ENCODE measurements at regions not wholly inside any gene's neighbourhood (a gene's known extent, or its start where the extent isn't known, plus 50 kb on each side); places are given as distances from the start of the nearest gene placed in this dataset.

GRCh38 chr5:124544366-124545055 is 201.9 kb downstream of the ZNF608 start (continued):
- TF ChIP-seq SIX5 (IDR thresholded peaks at IDR 0.05; ENCODE audit: low read depth, low read length): no peak

All from H1 (cell line).